ENCODE measurements at regions not wholly inside any gene's neighbourhood (a gene's known extent, or its start where the extent isn't known, plus 50 kb on each side); places are given as distances from the start of the nearest gene placed in this dataset.

GRCh38 chr14:47959740-47960139, 284.3 kb upstream of the MDGA2 start:
- TF ChIP-seq, protein P1, sequence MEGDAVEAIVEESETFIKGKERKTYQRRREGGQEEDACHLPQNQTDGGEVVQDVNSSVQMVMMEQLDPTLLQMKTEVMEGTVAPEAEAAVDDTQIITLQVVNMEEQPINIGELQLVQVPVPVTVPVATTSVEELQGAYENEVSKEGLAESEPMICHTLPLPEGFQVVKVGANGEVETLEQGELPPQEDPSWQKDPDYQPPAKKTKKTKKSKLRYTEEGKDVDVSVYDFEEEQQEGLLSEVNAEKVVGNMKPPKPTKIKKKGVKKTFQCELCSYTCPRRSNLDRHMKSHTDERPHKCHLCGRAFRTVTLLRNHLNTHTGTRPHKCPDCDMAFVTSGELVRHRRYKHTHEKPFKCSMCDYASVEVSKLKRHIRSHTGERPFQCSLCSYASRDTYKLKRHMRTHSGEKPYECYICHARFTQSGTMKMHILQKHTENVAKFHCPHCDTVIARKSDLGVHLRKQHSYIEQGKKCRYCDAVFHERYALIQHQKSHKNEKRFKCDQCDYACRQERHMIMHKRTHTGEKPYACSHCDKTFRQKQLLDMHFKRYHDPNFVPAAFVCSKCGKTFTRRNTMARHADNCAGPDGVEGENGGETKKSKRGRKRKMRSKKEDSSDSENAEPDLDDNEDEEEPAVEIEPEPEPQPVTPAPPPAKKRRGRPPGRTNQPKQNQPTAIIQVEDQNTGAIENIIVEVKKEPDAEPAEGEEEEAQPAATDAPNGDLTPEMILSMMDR (conservative IDR thresholded peaks at IDR 0.05), result no peak
- TF ChIP-seq ZFX (IDR thresholded peaks at IDR 0.05), result no peak

All from C4-2B (cell line).